HFF-Myc (cell line): ENCODE measurements at regions not wholly inside any gene's neighbourhood (a gene's known extent, or its start where the extent isn't known, plus 50 kb on each side); places are given as distances from the start of the nearest gene placed in this dataset.
"Not testable (repeated sequence)": the region's sequence is repeated elsewhere in the genome, so short reads cannot be mapped to it uniquely, and the experiment has no call there.

Experiments used
- DNase-seq: peaks from one replicate; pipeline ENCODE4 v3.0.0-alpha.2; 2011; ENCODE audit warnings: low read depth; ENCODE audit errors: extremely low read depth
- H3K4me3 ChIP-seq: replicated peaks from 2 replicates; pipeline ENCODE4 v1.5.1; 2011; ENCODE audit warnings: low read depth, mild to moderate bottlenecking, control low read depth, low read length
- TF ChIP-seq, protein P1 (sequence below): IDR thresholded peaks from 2 replicates; pipeline ENCODE4 v1.5.1; 2012; ENCODE audit warnings: mild to moderate bottlenecking, low read depth, low read length, control low read depth; ENCODE audit errors: missing control alignments

GRCh38 chrX:110532581-110532931, 173.9 kb downstream of the RTL9 start:
- H3K4me3 ChIP-seq: no peak overlapping the region
- TF ChIP-seq, protein P1, sequence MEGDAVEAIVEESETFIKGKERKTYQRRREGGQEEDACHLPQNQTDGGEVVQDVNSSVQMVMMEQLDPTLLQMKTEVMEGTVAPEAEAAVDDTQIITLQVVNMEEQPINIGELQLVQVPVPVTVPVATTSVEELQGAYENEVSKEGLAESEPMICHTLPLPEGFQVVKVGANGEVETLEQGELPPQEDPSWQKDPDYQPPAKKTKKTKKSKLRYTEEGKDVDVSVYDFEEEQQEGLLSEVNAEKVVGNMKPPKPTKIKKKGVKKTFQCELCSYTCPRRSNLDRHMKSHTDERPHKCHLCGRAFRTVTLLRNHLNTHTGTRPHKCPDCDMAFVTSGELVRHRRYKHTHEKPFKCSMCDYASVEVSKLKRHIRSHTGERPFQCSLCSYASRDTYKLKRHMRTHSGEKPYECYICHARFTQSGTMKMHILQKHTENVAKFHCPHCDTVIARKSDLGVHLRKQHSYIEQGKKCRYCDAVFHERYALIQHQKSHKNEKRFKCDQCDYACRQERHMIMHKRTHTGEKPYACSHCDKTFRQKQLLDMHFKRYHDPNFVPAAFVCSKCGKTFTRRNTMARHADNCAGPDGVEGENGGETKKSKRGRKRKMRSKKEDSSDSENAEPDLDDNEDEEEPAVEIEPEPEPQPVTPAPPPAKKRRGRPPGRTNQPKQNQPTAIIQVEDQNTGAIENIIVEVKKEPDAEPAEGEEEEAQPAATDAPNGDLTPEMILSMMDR: no peak
- no peak for DNase-seq

DNA sequence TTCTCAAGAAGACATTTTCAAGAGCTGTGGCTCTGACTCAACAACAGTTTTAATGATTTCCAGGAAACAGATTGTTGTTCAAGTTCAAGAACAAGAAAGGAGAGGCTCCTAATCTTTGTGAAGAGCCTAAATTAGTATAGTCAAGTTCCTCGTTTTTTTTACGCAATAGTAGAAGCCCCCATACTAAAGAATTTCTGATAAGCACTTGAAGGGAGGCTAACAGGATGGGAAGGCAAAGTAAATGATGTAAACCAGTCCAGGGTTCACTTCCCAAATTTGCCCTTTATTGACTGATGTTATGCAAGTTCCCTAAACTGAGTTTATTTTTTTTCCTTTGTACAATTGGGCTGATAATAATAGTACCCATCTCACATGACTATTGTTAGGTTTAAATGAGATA, 178.2 kb downstream of the RTL9 start:
- no peak for DNase-seq
- H3K4me3 ChIP-seq: no peak overlapping the region

DNA sequence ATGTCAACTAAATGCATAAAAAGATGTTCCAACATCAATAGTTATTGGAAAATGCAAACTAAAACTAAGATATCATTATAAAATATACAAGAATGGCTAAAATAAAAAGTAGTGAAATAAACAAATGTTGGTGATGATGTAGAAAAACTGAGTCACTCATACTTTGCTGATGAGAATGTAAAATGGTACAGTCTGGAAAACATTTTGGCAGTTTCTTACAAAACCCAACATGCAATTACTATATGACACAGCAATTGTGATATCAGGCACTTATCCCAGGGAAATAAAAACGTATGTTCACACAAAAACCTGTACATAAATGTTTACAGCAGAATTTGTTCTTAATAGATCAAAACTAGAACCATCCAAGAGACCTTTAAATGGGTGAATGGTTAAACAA, 182.6 kb downstream of the RTL9 start:
- TF ChIP-seq, protein P1: no peak
- DNase-seq: no peak
- H3K4me3 ChIP-seq: no peak overlapping the region

More for the DNA sequence above, 178.2 kb downstream of the RTL9 start:
- TF ChIP-seq, protein P1: no peak

DNA sequence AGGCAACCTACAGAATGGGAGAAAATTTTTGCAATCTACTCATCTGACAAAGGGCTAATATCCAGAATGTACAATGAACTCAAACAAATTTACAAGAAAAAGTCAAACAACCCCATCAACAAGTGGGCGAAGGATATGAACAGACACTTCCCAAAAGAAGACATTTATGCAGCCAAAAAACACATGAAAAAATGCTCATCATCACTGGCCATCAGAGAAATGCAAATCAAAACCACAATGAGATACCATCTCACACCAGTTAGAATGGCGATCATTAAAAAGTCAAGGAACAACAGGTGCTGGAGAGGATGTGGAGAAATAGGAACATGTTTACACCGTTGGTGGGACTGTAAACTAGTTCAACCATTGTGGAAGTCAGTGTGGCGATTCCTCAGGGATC, 192.2 kb downstream of the RTL9 start:
- H3K4me3 ChIP-seq, DNase-seq: not testable (repeated sequence)

DNA sequence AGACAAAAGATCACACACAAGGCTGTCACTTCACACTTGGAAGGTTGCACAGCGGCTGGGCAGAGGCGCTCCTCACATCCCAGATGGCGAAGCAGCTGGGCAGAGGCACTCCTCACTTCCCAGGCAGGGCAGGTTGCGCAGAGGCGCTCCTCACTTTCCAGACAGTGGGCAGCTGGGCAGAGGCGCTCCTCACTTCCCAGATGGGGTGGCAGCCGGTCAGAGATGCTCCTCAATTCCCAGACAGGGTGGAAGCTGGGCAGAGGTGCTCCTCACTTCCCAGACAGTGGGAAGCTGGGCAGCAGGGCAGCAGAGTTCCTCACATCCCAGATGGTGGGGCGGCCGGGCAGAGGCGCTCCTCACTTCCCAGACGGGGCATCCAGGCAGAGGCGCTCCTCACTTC, 199.2 kb downstream of the RTL9 start:
- TF ChIP-seq, protein P1: no peak
- DNase-seq: no peak
- H3K4me3 ChIP-seq: no peak overlapping the region

- TF ChIP-seq, protein P1: no peak
- DNase-seq: no peak
- H3K4me3 ChIP-seq: no peak overlapping the region
Observed at GRCh38 chrX:110558406-110558805, 199.8 kb downstream of the RTL9 start.

DNA sequence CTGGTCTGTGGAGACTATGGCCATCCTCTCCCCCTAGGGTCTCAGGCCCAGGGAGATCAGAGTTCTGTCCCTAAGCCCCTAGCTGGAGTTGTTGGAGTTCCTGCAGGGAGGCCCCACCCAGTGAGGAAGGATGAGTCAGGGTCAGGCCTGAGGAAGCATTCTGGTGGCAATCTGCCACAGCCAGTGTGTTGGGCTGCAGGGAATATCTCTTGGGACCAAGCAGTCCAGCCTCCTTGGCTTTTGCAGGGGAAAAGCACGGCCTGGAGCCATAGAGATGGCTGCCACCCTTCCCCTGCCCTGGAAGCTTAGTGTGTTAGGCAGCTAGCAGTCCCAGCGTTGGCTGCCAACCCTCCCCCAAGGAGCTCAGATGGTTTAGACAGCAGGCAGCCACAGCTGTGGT, 202.4 kb downstream of the RTL9 start:
- H3K4me3 ChIP-seq: no peak overlapping the region
- TF ChIP-seq, protein P1: no peak
- DNase-seq: no peak
